ENCODE measurements at regions not wholly inside any gene's neighbourhood (a gene's known extent, or its start where the extent isn't known, plus 50 kb on each side); places are given as distances from the start of the nearest gene placed in this dataset.

GRCh38 chr9:78782858-78783257 lies 485.9 kb downstream of the PSAT1 start:
- H3F3A ChIP-seq (ENCODE audit: low read depth): peaks cover 26% of the 10 kb centered on the region
- no peak overlapping the region for H3K4me3 Mint-ChIP-seq
- H3K9ac ChIP-seq: no peak overlapping the region
- H3K36me3 ChIP-seq: no peaks in the 10 kb centered on the region
- no peaks in the 10 kb centered on the region for H3K9me3 ChIP-seq (ENCODE audit: low read depth)
- H3K79me2 ChIP-seq (ENCODE audit: low read depth): no peaks in the 10 kb centered on the region
- peaks cover 2% of the 10 kb centered on the region for H3K9me3 Mint-ChIP-seq
- no peak overlapping the region for H3K4me2 ChIP-seq
- no peaks in the 10 kb centered on the region for H3K27me3 ChIP-seq
- H4K20me1 ChIP-seq (ENCODE audit: low read depth): no peaks in the 10 kb centered on the region
- no peak for DNase-seq (ENCODE audit: low spot score)
- H3K4me1 ChIP-seq: peaks cover 33% of the 10 kb centered on the region
- peaks cover 2% of the 10 kb centered on the region for H3K36me3 Mint-ChIP-seq
- H3K27me3 Mint-ChIP-seq (ENCODE audit: insufficient read depth, low read depth): no peaks in the 10 kb centered on the region
- no peak overlapping the region for H3K4me3 ChIP-seq
- H3K27ac ChIP-seq: no peak overlapping the region
- no peak overlapping the region for H2AFZ ChIP-seq (replicated peaks)
- TF ChIP-seq EZH2phosphoT487 (IDR thresholded peaks at IDR 0.05) (no peak), CTCF (IDR thresholded peaks at IDR 0.05) (no peak), EZH2 (IDR thresholded peaks at IDR 0.05) (no peak)
- no peak overlapping the region for H3K27ac Mint-ChIP-seq
- H3K4me1 Mint-ChIP-seq: peaks cover 27% of the 10 kb centered on the region

- H3K27ac ChIP-seq: no peak overlapping the region
- H3K9me3 ChIP-seq (ENCODE audit: low read depth): no peaks in the 10 kb centered on the region
- DNase-seq (ENCODE audit: low spot score): no peak
- no peak overlapping the region for H3K27ac Mint-ChIP-seq
- peaks cover 17% of the 10 kb centered on the region for H3F3A ChIP-seq (ENCODE audit: low read depth)
- no peaks in the 10 kb centered on the region for H3K27me3 Mint-ChIP-seq (ENCODE audit: insufficient read depth, low read depth)
- no peak overlapping the region for H2AFZ ChIP-seq (replicated peaks)
- no peak overlapping the region for H3K4me2 ChIP-seq
- peaks cover 24% of the 10 kb centered on the region for H3K4me1 ChIP-seq
- H3K9ac ChIP-seq: no peak overlapping the region
- H3K36me3 Mint-ChIP-seq: peaks cover 2% of the 10 kb centered on the region
- H3K4me3 Mint-ChIP-seq: no peak overlapping the region
- peaks cover 2% of the 10 kb centered on the region for H3K9me3 Mint-ChIP-seq
- H3K79me2 ChIP-seq (ENCODE audit: low read depth): no peaks in the 10 kb centered on the region
- TF ChIP-seq EZH2 (IDR thresholded peaks at IDR 0.05): no peak
- no peak for TF ChIP-seq EZH2phosphoT487 (IDR thresholded peaks at IDR 0.05)
- TF ChIP-seq CTCF (IDR thresholded peaks at IDR 0.05): peak; percentile 36
- no peaks in the 10 kb centered on the region for H4K20me1 ChIP-seq (ENCODE audit: low read depth)
- no peaks in the 10 kb centered on the region for H3K27me3 ChIP-seq
- H3K36me3 ChIP-seq: no peaks in the 10 kb centered on the region
- peaks cover 20% of the 10 kb centered on the region for H3K4me1 Mint-ChIP-seq
- no peak overlapping the region for H3K4me3 ChIP-seq
These were observed 486.8 kb downstream of the PSAT1 start for GRCh38 chr9:78783743-78784142.

- no peak overlapping the region for H2AFZ ChIP-seq (replicated peaks)
- no peaks in the 10 kb centered on the region for H3K36me3 ChIP-seq
- H3K4me1 ChIP-seq: no peaks in the 10 kb centered on the region
- no peaks in the 10 kb centered on the region for H3K27me3 ChIP-seq
- no peaks in the 10 kb centered on the region for H3K9me3 ChIP-seq (ENCODE audit: low read depth)
- H3K4me2 ChIP-seq: no peak overlapping the region
- H3K9me3 Mint-ChIP-seq: peaks cover 9% of the 10 kb centered on the region
- H3K79me2 ChIP-seq (ENCODE audit: low read depth): no peaks in the 10 kb centered on the region
- H3K27ac ChIP-seq: no peak overlapping the region
- no peak for DNase-seq (ENCODE audit: low spot score)
- TF ChIP-seq CTCF (IDR thresholded peaks at IDR 0.05) (no peak), EZH2phosphoT487 (IDR thresholded peaks at IDR 0.05) (no peak), EZH2 (IDR thresholded peaks at IDR 0.05) (no peak)
- no peak overlapping the region for H3K4me3 ChIP-seq
- peaks cover 5% of the 10 kb centered on the region for H3K4me1 Mint-ChIP-seq
- no peaks in the 10 kb centered on the region for H4K20me1 ChIP-seq (ENCODE audit: low read depth)
- no peaks in the 10 kb centered on the region for H3F3A ChIP-seq (ENCODE audit: low read depth)
- H3K27ac Mint-ChIP-seq: no peak overlapping the region
- H3K4me3 Mint-ChIP-seq: no peak overlapping the region
- peaks cover 2% of the 10 kb centered on the region for H3K36me3 Mint-ChIP-seq
- no peaks in the 10 kb centered on the region for H3K27me3 Mint-ChIP-seq (ENCODE audit: insufficient read depth, low read depth)
- H3K9ac ChIP-seq: no peak overlapping the region
These were observed 489.9 kb downstream of the PSAT1 start for GRCh38 chr9:78786794-78787193.
